Stomach (tissue), 8 donors: ENCODE measurements at regions not wholly inside any gene's neighbourhood (a gene's known extent, or its start where the extent isn't known, plus 50 kb on each side); places are given as distances from the start of the nearest gene placed in this dataset.

ENCODE experiments used
- DNase-seq, 2 donors: peaks; one replicate each; pipeline versions ENCODE4 v3.0.0 to v3.0.0-alpha.2; 2013 to 2019
- H3K27ac ChIP-seq, 5 donors: fragments of 200-600 bp in 4 of 5; sonication (generic) in 4 of 5; one replicate each; pipeline ENCODE4 v1.5.1; 2013 to 2019; ENCODE audit warnings: mild to moderate bottlenecking in 1 of 5, moderate library complexity in 1 of 5
- H3K27me3 ChIP-seq, 3 donors: fragments of 200-600 bp; sonication (generic); one replicate each; pipeline ENCODE4 v1.5.1; 2017 to 2019; ENCODE audit warnings: mixed run types in 1 of 3
- H3K36me3 ChIP-seq, 4 donors: fragments of 200-600 bp; sonication (generic); 1 replicate in 3 of 4; 2 replicates in 1 of 4; pipeline ENCODE4 v1.5.1; 2016 to 2019
- H3K4me1 ChIP-seq, 4 donors: fragments of 200-600 bp; sonication (generic); one replicate each; pipeline ENCODE4 v1.5.1; 2016 to 2019
- H3K4me3 ChIP-seq, 4 donors: fragments of 200-600 bp; sonication (generic) in 3 of 4; one replicate each; pipeline ENCODE4 v1.5.1; 2016 to 2019; ENCODE audit warnings: mild to moderate bottlenecking in 1 of 4
- H3K9me3 ChIP-seq, 4 donors: fragments of 200-600 bp; sonication (generic); one replicate each; pipeline ENCODE4 v1.5.1; 2016 to 2019
- EP300 ChIP-seq: sonication (generic); formaldehyde crosslinking; IDR thresholded peaks from one replicate; pipeline ENCODE4 v1.6.1; 2017; ENCODE audit warnings: antibody characterized with exemption
- POLR2A ChIP-seq, 4 donors: fragments of 450-650 bp; IDR thresholded peaks; one replicate each; pipeline ENCODE4 v1.6.1; 2016; ENCODE audit warnings: antibody characterized with exemption in 4 of 4, control low read depth in 2 of 4, mild to moderate bottlenecking in 1 of 4, moderate library complexity in 1 of 4
- POLR2AphosphoS5 ChIP-seq, 3 donors: sonication (generic); formaldehyde crosslinking; IDR thresholded peaks; one replicate each; pipeline ENCODE4 v1.6.1; 2016; ENCODE audit warnings: antibody characterized with exemption in 3 of 3
- WGBS, 5 donors: extraction: QIAGEN DNeasy Blood & Tissue Kit in 3 of 5; methylation state at CpG; one replicate each; pipeline versions ENCODE4 v1.1.5 to v1.1.7; 2013 to 2018; 5-methylcytosine and 5-hydroxymethylcytosine counted together
- intact Hi-C: fragments of 100-400 bp; cut with DNase I; formaldehyde crosslinking; loops from one replicate; pipeline ENCODE4 v1.15.1; 2023; ENCODE audit warnings: low total_unique reads
- TF ChIP-seq, protein P1 (sequence below), 7 experiments: fragments of 450-650 bp in 4 of 7; fragments of 200-600 bp in 3 of 7; sonication (generic) in 3 of 7; IDR thresholded peaks; one replicate each; pipeline ENCODE4 v1.5.1; 2016 to 2019; ENCODE audit warnings: antibody characterized with exemption in 7 of 7, control low read depth in 2 of 7, mild to moderate bottlenecking in 1 of 7
- donor health status: healthy with polysubstance abuse.
- donor health status: Bipolar disorder and iron deficiency.
- donor health status: healthy.

DNA sequence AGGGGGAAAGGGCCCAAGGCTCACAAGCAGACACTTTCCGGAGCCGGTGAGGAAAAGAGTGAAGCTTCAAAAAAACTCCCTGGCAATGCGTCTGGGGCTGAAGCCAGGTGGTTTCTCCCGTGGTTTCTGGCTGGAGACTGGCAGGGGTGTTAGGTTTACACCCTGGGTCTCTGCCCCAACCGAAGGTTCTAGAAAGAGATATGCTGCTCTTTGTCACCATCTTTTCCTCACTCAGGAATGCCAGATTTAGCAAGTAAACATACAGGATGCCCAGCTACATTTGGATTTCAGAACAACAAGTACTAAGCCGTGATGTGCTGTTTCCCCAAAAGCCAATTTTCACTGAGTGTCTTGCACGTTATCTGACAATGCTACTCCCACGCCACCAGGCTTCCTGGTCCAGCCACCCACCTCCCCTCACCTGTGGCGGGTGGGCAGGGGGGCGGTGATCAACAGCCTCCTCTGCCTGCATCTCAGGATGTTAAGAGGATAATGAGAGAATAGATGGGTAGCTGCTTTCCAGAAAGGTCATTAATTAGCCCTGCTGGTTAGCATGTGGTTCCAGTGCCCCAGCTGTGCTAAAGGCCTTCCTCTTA, 69.6 kb upstream of the OLIG2 start:
- no peak for DNase-seq
- no peak overlapping the region for H3K4me3 ChIP-seq
- H3K4me1 ChIP-seq: no peaks in the 10 kb centered on the region
- H3K9me3 ChIP-seq: no peaks in the 10 kb centered on the region
- peaks cover 0 to 92% (median 11%) of the 10 kb centered on the region in 3 donors for H3K27me3 ChIP-seq
- intact Hi-C loops: no loop called here
- no peaks in the 10 kb centered on the region for H3K36me3 ChIP-seq
- no peak overlapping the region for H3K27ac ChIP-seq
- 56 to 64% (median 59%) methylated on average over 10 of the region's 10 CpGs for WGBS, 5 donors
- no peak for TF ChIP-seq POLR2AphosphoS5 (IDR thresholded peaks at IDR 0.05)
- no peak for TF ChIP-seq POLR2A (IDR thresholded peaks at IDR 0.05)

DNA sequence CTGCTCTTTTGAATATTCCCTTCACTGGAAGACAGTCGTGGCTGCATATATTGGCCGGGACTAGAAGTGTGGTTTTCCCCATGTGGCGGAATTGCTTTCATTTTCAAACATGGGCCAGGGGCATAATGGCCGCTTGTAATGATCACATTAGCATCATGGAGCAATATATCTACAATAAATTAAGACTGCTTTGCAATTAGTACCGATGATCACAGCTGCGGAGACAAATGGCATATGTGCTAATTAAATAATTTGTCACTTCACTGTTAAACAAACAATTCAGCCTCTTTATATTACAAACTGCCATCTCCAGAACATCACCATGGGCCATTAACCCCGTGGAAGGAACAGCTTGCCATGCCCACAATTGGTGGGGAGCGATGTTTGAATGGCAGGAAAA, 68.2 kb upstream of the OLIG2 start:
- H3K4me1 ChIP-seq: no peaks in the 10 kb centered on the region
- H3K27ac ChIP-seq: no peak overlapping the region
- H3K9me3 ChIP-seq: no peaks in the 10 kb centered on the region
- WGBS, 5 donors: 75 to 85% (median 81%) methylated on average over 8 of the region's 8 CpGs
- H3K36me3 ChIP-seq: no peaks in the 10 kb centered on the region
- no peak for DNase-seq
- no peak overlapping the region for H3K4me3 ChIP-seq
- TF ChIP-seq EP300 (no peak), POLR2A (IDR thresholded peaks at IDR 0.05) (no peak), POLR2AphosphoS5 (IDR thresholded peaks at IDR 0.05) (no peak)
- TF ChIP-seq, protein P1, sequence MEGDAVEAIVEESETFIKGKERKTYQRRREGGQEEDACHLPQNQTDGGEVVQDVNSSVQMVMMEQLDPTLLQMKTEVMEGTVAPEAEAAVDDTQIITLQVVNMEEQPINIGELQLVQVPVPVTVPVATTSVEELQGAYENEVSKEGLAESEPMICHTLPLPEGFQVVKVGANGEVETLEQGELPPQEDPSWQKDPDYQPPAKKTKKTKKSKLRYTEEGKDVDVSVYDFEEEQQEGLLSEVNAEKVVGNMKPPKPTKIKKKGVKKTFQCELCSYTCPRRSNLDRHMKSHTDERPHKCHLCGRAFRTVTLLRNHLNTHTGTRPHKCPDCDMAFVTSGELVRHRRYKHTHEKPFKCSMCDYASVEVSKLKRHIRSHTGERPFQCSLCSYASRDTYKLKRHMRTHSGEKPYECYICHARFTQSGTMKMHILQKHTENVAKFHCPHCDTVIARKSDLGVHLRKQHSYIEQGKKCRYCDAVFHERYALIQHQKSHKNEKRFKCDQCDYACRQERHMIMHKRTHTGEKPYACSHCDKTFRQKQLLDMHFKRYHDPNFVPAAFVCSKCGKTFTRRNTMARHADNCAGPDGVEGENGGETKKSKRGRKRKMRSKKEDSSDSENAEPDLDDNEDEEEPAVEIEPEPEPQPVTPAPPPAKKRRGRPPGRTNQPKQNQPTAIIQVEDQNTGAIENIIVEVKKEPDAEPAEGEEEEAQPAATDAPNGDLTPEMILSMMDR (IDR thresholded peaks at IDR 0.05): no peak
- peaks cover 0 to 94% (median 18%) of the 10 kb centered on the region in 3 donors for H3K27me3 ChIP-seq
- intact Hi-C loops: no loop called here

GRCh38 chr21:32958288-32959002, 67.3 kb upstream of the OLIG2 start:
- no peak for DNase-seq
- intact Hi-C loops: no loop called here
- H3K4me1 ChIP-seq: no peaks in the 10 kb centered on the region
- no peak overlapping the region for H3K4me3 ChIP-seq
- peaks cover 0 to 90% (median 23%) of the 10 kb centered on the region in 3 donors for H3K27me3 ChIP-seq
- TF ChIP-seq POLR2A (IDR thresholded peaks at IDR 0.05): no peak
- no peak for TF ChIP-seq POLR2AphosphoS5 (IDR thresholded peaks at IDR 0.05)
- TF ChIP-seq, protein P1 (IDR thresholded peaks at IDR 0.05): no peak
- no peak for TF ChIP-seq EP300
- no peaks in the 10 kb centered on the region for H3K9me3 ChIP-seq
- no peak overlapping the region for H3K27ac ChIP-seq
- no peaks in the 10 kb centered on the region for H3K36me3 ChIP-seq
- WGBS, 5 donors: 68 to 78% (median 74%) methylated on average over 6 of the region's 6 CpGs

DNA sequence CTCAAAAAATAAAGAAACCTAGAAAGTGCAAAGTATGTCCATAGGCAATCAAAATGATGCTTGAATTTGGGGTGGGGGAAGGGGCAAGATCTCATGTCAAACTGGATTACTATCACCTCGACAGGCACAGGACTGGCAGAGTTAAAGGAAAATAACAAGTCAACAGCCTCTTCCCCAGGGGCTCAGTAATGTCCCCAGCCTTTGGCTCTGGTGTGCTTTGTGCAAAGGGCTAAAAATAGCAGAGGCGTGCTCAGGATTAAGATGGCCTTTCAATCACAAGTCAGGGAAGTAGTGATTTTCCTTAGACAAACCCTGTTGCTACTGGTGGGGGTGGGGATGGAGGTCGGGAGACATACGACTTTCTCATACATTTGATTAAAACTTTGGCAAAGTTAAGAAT, 63.5 kb upstream of the OLIG2 start:
- peaks cover 0 to 57% (median 23%) of the 10 kb centered on the region in 3 donors for H3K27me3 ChIP-seq
- TF ChIP-seq POLR2AphosphoS5 (IDR thresholded peaks at IDR 0.05) (no peak), EP300 (no peak), POLR2A (IDR thresholded peaks at IDR 0.05) (no peak)
- TF ChIP-seq, protein P1 (IDR thresholded peaks at IDR 0.05): no peak
- 36 to 45% (median 39%) methylated on average over 4 of the region's 4 CpGs for WGBS, 5 donors

More for the DNA sequence above, 63.5 kb upstream of the OLIG2 start:
- H3K9me3 ChIP-seq: no peaks in the 10 kb centered on the region
- H3K36me3 ChIP-seq: no peaks in the 10 kb centered on the region
- no peak for DNase-seq
- H3K4me1 ChIP-seq: no peaks in the 10 kb centered on the region
- no peak overlapping the region for H3K4me3 ChIP-seq
- intact Hi-C loops: no loop called here
- H3K27ac ChIP-seq: no peak overlapping the region
